ENCODE measurements at regions not wholly inside any gene's neighbourhood (a gene's known extent, or its start where the extent isn't known, plus 50 kb on each side); places are given as distances from the start of the nearest gene placed in this dataset.

- DNase-seq (ENCODE audit: low read depth in 2 of 2): no peak
Observed at GRCh38 chr12:91627225-91627624, 444.6 kb upstream of the DCN start.

- DNase-seq (ENCODE audit: low read depth in 2 of 2): no peak
Observed at GRCh38 chr12:91622981-91623380, 440.4 kb upstream of the DCN start.

GRCh38 chr12:91622037-91622436 lies 439.4 kb upstream of the DCN start:
- DNase-seq (ENCODE audit: low read depth in 2 of 2): no peak

- no peak for DNase-seq (ENCODE audit: low read depth in 2 of 2)
Observed at GRCh38 chr12:91620992-91621391, 438.4 kb upstream of the DCN start.

- DNase-seq (ENCODE audit: low read depth in 2 of 2): no peak
Observed at GRCh38 chr12:91620422-91620821, 437.8 kb upstream of the DCN start.

GRCh38 chr12:91618281-91618680 lies 435.7 kb upstream of the DCN start:
- DNase-seq (ENCODE audit: low read depth in 2 of 2): no peak

GRCh38 chr12:91617818-91618217 lies 435.2 kb upstream of the DCN start:
- DNase-seq (ENCODE audit: low read depth in 2 of 2): no peak

GRCh38 chr12:91616416-91616815 lies 433.8 kb upstream of the DCN start:
- DNase-seq (ENCODE audit: low read depth in 2 of 2): no peak

- DNase-seq (ENCODE audit: low read depth in 2 of 2): no peak
Observed at GRCh38 chr12:91613223-91613779, 430.7 kb upstream of the DCN start.

GRCh38 chr12:91610561-91610960 lies 427.9 kb upstream of the DCN start:
- DNase-seq (ENCODE audit: low read depth in 2 of 2): no peak

GRCh38 chr12:91609283-91609682 lies 426.7 kb upstream of the DCN start:
- no peak for DNase-seq (ENCODE audit: low read depth in 2 of 2)

- no peak for DNase-seq (ENCODE audit: low read depth in 2 of 2)
Observed at GRCh38 chr12:91608542-91608941, 425.9 kb upstream of the DCN start.

- no peak for DNase-seq (ENCODE audit: low read depth in 2 of 2)
Observed at GRCh38 chr12:91606662-91607377, 424.2 kb upstream of the DCN start.

GRCh38 chr12:91604897-91605296 lies 422.3 kb upstream of the DCN start:
- no peak for DNase-seq (ENCODE audit: low read depth in 2 of 2)

- DNase-seq (ENCODE audit: low read depth in 2 of 2): no peak
Observed at GRCh38 chr12:91603060-91603459, 420.4 kb upstream of the DCN start.

GRCh38 chr12:91601054-91601453 lies 418.4 kb upstream of the DCN start:
- DNase-seq (ENCODE audit: low read depth in 2 of 2): no peak

- DNase-seq (ENCODE audit: low read depth in 2 of 2): no peak
Observed at GRCh38 chr12:91594715-91595114, 412.1 kb upstream of the DCN start.

GRCh38 chr12:91591639-91591987 lies 409.0 kb upstream of the DCN start:
- no peak for DNase-seq (ENCODE audit: low read depth in 2 of 2)

- DNase-seq (ENCODE audit: low read depth in 2 of 2): no peak
Observed at GRCh38 chr12:91590966-91591638, 408.5 kb upstream of the DCN start.

- no peak for DNase-seq (ENCODE audit: low read depth in 2 of 2)
Observed at GRCh38 chr12:91588874-91589454, 406.3 kb upstream of the DCN start.

GRCh38 chr12:91586015-91586414 lies 403.4 kb upstream of the DCN start:
- DNase-seq (ENCODE audit: low read depth in 2 of 2): no peak

- no peak for DNase-seq (ENCODE audit: low read depth in 2 of 2)
Observed at GRCh38 chr12:91582811-91583210, 400.2 kb upstream of the DCN start.

All from stimulated activated CD4-positive, alpha-beta T cell treated with anti-CD3 and anti-CD28 coated beads, Interleukin-1b, Interleukin-23, amount 100 ng/mL, for 4 hours (primary cell).